Endodermal cell (in vitro differentiated cells): ENCODE measurements at regions not wholly inside any gene's neighbourhood (a gene's known extent, or its start where the extent isn't known, plus 50 kb on each side); places are given as distances from the start of the nearest gene placed in this dataset.
A peak's percentile ranks its signal among the peaks of the same experiment; 100 is the strongest.

Experiments used
- DNase-seq: peaks from one replicate; pipeline ENCODE4 v3.0.0-alpha.2; 2017
- H3K27ac ChIP-seq: 2 replicates; pipeline ENCODE4 v1.5.1; 2013; ENCODE audit warnings: mild to moderate bottlenecking, low read depth, low read length, moderate library complexity
- H3K27me3 ChIP-seq: 2 replicates; pipeline ENCODE4 v1.6.1; 2013; ENCODE audit warnings: mild to moderate bottlenecking, low read length, moderate library complexity; ENCODE audit not compliant: insufficient read depth, control insufficient read depth, poor library complexity, severe bottlenecking
- H3K36me3 ChIP-seq: 2 replicates; pipeline ENCODE4 v1.7.0; 2013; ENCODE audit warnings: mild to moderate bottlenecking, low read length, moderate library complexity; ENCODE audit not compliant: control insufficient read depth, insufficient read depth
- H3K4me1 ChIP-seq: one replicate; pipeline ENCODE4 v1.7.0; 2013; ENCODE audit warnings: low read length; ENCODE audit not compliant: control insufficient read depth, insufficient read depth
- H3K4me3 ChIP-seq: 2 replicates; pipeline ENCODE4 v1.5.1; 2013; ENCODE audit warnings: mild to moderate bottlenecking, low read length, moderate library complexity
- H3K9ac ChIP-seq: 2 replicates; pipeline ENCODE4 v1.6.1; 2013; ENCODE audit warnings: mild to moderate bottlenecking, low read length, moderate library complexity; ENCODE audit not compliant: poor library complexity, severe bottlenecking; ENCODE audit errors: extremely low read depth
- H3K9me3 ChIP-seq: 2 replicates; pipeline ENCODE4 v1.6.1; 2013; ENCODE audit warnings: mild to moderate bottlenecking, low read length, moderate library complexity; ENCODE audit not compliant: control insufficient read depth
- H3K27ac Mint-ChIP-seq: 2 replicates; pipeline ENCODE4 v1.8.0; 2020; ENCODE audit warnings: mixed read lengths
- H3K27me3 Mint-ChIP-seq: 2 replicates; pipeline ENCODE4 v1.8.0; 2021; ENCODE audit warnings: mild to moderate bottlenecking, mixed read lengths; ENCODE audit not compliant: insufficient read depth
- H3K36me3 Mint-ChIP-seq: 2 replicates; pipeline ENCODE4 v1.8.0; 2020; ENCODE audit warnings: low read depth, mixed read lengths
- H3K4me1 Mint-ChIP-seq: 2 replicates; pipeline ENCODE4 v1.8.0; 2020; ENCODE audit warnings: mixed read lengths
- H3K4me3 Mint-ChIP-seq: 2 replicates; pipeline ENCODE4 v1.8.0; 2020; ENCODE audit warnings: mild to moderate bottlenecking, moderate library complexity, mixed read lengths
- H3K9me3 Mint-ChIP-seq: 2 replicates; pipeline ENCODE4 v1.8.0; 2020; ENCODE audit warnings: mild to moderate bottlenecking, mixed read lengths
- CTCF ChIP-seq: fragments of 200-600 bp; sonication (generic); conservative IDR thresholded peaks from 2 replicates; pipeline ENCODE4 v1.5.0; 2021; ENCODE audit warnings: antibody characterized with exemption, mild to moderate bottlenecking
- WGBS, 2 experiments: methylation state at CpG; one replicate each; pipeline versions ENCODE4 v1.1.5 to v1.1.7; 2013; ENCODE audit warnings: missing lambda C conversion rate in 2 of 2, mixed read lengths in 1 of 2; ENCODE audit not compliant: insufficient coverage in 1 of 2, insufficient read length in 1 of 2; 5-methylcytosine and 5-hydroxymethylcytosine counted together

- Histone ChIP-seq H3K9me3 (no peaks in the 10 kb centered on the region), H3K27me3 (no peaks in the 10 kb centered on the region), H3K36me3 (no peaks in the 10 kb centered on the region), H3K4me3 (no peak overlapping the region), H3K9ac (no peak overlapping the region), H3K4me1 (no peaks in the 10 kb centered on the region), H3K27ac (no peak overlapping the region)
- no peaks in the 10 kb centered on the region for H3K9me3 Mint-ChIP-seq
- no peak for DNase-seq
- H3K27me3 Mint-ChIP-seq = no peaks in the 10 kb centered on the region
- WGBS, 2 experiments = 76 to 77% methylated on average over 6 of the region's 6 CpGs
- no peak for TF ChIP-seq CTCF
- no peaks in the 10 kb centered on the region for H3K36me3 Mint-ChIP-seq
- no peak overlapping the region for H3K27ac Mint-ChIP-seq
- peaks cover 5% of the 10 kb centered on the region for H3K4me1 Mint-ChIP-seq
- H3K4me3 Mint-ChIP-seq = no peak overlapping the region
These were observed 315.6 kb upstream of the ATP2B1 start for GRCh38 chr12:90024262-90024661.

- H3K9ac ChIP-seq = no peak overlapping the region
- H3K36me3 Mint-ChIP-seq = no peaks in the 10 kb centered on the region
- WGBS, 2 experiments = 100% methylated on average over 1 of the region's 1 CpG; no CpG with 5 or more reads in 1 of the 2 experiments
- no peak overlapping the region for H3K4me3 Mint-ChIP-seq
- no peaks in the 10 kb centered on the region for H3K27me3 ChIP-seq
- H3K27me3 Mint-ChIP-seq = no peaks in the 10 kb centered on the region
- no peak overlapping the region for H3K27ac ChIP-seq
- DNase-seq = no peak
- H3K9me3 ChIP-seq = no peaks in the 10 kb centered on the region
- H3K4me1 ChIP-seq = no peaks in the 10 kb centered on the region
- no peak overlapping the region for H3K27ac Mint-ChIP-seq
- H3K4me3 ChIP-seq = no peak overlapping the region
- H3K4me1 Mint-ChIP-seq = peaks cover 5% of the 10 kb centered on the region
- no peaks in the 10 kb centered on the region for H3K9me3 Mint-ChIP-seq
- peak; percentile 21 for TF ChIP-seq CTCF
- H3K36me3 ChIP-seq = no peaks in the 10 kb centered on the region
These were observed 314.7 kb upstream of the ATP2B1 start for GRCh38 chr12:90023207-90023900.

GRCh38 chr12:90021795-90022440 lies 313.3 kb upstream of the ATP2B1 start:
- TF ChIP-seq CTCF = no peak
- Mint-ChIP-seq H3K36me3 (no peaks in the 10 kb centered on the region), H3K9me3 (no peaks in the 10 kb centered on the region), H3K27ac (no peak overlapping the region), H3K27me3 (no peaks in the 10 kb centered on the region), H3K4me1 (peaks cover 5% of the 10 kb centered on the region), H3K4me3 (no peak overlapping the region)
- Histone ChIP-seq H3K4me1 (no peaks in the 10 kb centered on the region), H3K4me3 (no peak overlapping the region), H3K27me3 (no peaks in the 10 kb centered on the region), H3K36me3 (no peaks in the 10 kb centered on the region), H3K9me3 (no peaks in the 10 kb centered on the region), H3K9ac (no peak overlapping the region), H3K27ac (no peak overlapping the region)
- 93% methylated on average over 1 of the region's 2 CpGs; no CpG with 5 or more reads in 1 of the 2 experiments for WGBS, 2 experiments
- no peak for DNase-seq
